ENCODE measurements at regions not wholly inside any gene's neighbourhood (a gene's known extent, or its start where the extent isn't known, plus 50 kb on each side); places are given as distances from the start of the nearest gene placed in this dataset.

DNA sequence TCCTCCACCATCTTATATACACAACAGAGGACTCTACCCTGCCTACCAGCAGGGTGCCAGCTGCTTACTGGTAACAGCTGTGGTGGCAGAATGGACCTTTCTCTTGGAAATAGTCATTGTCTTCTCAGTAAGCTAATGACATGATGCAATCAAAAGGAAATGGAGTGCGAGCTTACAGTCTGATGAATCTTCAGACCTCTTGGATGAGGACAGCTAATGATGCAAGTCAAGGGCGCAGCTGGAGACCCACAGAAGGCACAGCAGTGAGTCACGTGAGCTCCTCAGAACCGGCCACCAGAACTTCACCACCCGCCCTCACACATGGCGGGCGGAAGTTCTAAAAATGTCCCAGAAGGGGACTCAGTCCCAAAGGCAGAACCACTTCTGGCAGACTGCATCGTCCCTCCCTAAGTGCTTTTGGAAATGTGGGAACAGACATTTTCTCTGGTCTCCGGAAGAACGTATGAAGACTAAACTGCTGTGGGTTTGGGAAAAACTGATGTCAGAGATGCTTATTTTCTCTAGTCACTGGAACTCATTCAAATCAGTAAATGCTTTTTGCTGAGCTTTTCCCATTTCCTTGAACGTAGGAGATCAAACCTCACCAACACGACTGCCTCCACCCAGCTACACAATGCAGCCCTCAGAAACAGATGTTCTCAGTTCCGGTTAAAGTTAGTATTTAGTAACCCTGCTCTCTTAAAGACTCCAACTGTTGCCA is 96.4 kb downstream of the FAS start:
- Histone ChIP-seq H3K4me3 (ENCODE audit: low read length) (no peak overlapping the region), H3K79me2 (ENCODE audit: low read length) (no peaks in the 10 kb centered on the region), H3K4me2 (ENCODE audit: low read length) (no peak overlapping the region), H3K9me2 (replicated peaks; ENCODE audit: low read length) (no peaks in the 10 kb centered on the region), H3K27me3 (ENCODE audit: low read length) (no peaks in the 10 kb centered on the region), H3K36me3 (ENCODE audit: low read depth, low read length) (no peaks in the 10 kb centered on the region), H3K9me3 (ENCODE audit: low read length) (no peaks in the 10 kb centered on the region), H2AFZ (ENCODE audit: low read length) (no peak overlapping the region), H3F3A (ENCODE audit: low read length, unreplicated experiment) (no peaks in the 10 kb centered on the region), H4K20me1 (ENCODE audit: low read length) (no peaks in the 10 kb centered on the region), H3K4me1 (ENCODE audit: insufficient read depth, low read length) (no peaks in the 10 kb centered on the region), H3K9ac (ENCODE audit: low read length) (no peak overlapping the region), H3K27ac (ENCODE audit: low read length) (no peak overlapping the region)
- no TSS peak for BruUV-seq (replicated peaks)
- CTCF ChIA-PET = no interaction called here
- TF ChIP-seq EZH2 (IDR thresholded peaks at IDR 0.05; ENCODE audit: low read length, unreplicated experiment) (no peak), EZH2phosphoT487 (IDR thresholded peaks at IDR 0.05; ENCODE audit: borderline replicate concordance, low read length) (no peak), CTCF (conservative IDR thresholded peaks at IDR 0.05; ENCODE audit: low read depth, low read length) (no peak)
- POLR2A ChIA-PET (ENCODE audit: unreplicated experiment) = no interaction called here
- ATAC-seq = no peak
- DNase-seq = no peak
- intact Hi-C loops (cut with micrococcal nuclease) = no loop called here

GRCh38 chr10:89085153-89085552 is 94.6 kb downstream of the FAS start:
- TF ChIP-seq CTCF (conservative IDR thresholded peaks at IDR 0.05; ENCODE audit: low read depth, low read length) = no peak
- no peak for TF ChIP-seq EZH2phosphoT487 (IDR thresholded peaks at IDR 0.05; ENCODE audit: borderline replicate concordance, low read length)
- TF ChIP-seq EZH2 (IDR thresholded peaks at IDR 0.05; ENCODE audit: low read length, unreplicated experiment) = no peak
- Histone ChIP-seq H3K9me2 (replicated peaks; ENCODE audit: low read length) (no peaks in the 10 kb centered on the region), H3K79me2 (ENCODE audit: low read length) (no peaks in the 10 kb centered on the region), H3K4me1 (ENCODE audit: insufficient read depth, low read length) (no peaks in the 10 kb centered on the region), H2AFZ (ENCODE audit: low read length) (no peak overlapping the region), H3K9me3 (ENCODE audit: low read length) (no peaks in the 10 kb centered on the region), H3K36me3 (ENCODE audit: low read depth, low read length) (no peaks in the 10 kb centered on the region), H3K27me3 (ENCODE audit: low read length) (no peaks in the 10 kb centered on the region), H3K9ac (ENCODE audit: low read length) (no peak overlapping the region), H4K20me1 (ENCODE audit: low read length) (no peaks in the 10 kb centered on the region), H3F3A (ENCODE audit: low read length, unreplicated experiment) (no peaks in the 10 kb centered on the region), H3K27ac (ENCODE audit: low read length) (no peak overlapping the region), H3K4me2 (ENCODE audit: low read length) (no peak overlapping the region), H3K4me3 (ENCODE audit: low read length) (no peak overlapping the region)
- DNase-seq = no peak
- POLR2A ChIA-PET (ENCODE audit: unreplicated experiment) = no interaction called here
- ATAC-seq = no peak
- BruUV-seq (replicated peaks) = no TSS peak
- intact Hi-C loops (cut with micrococcal nuclease) = no loop called here
- CTCF ChIA-PET = no interaction called here

GRCh38 chr10:89082086-89082485 is 91.5 kb downstream of the FAS start:
- POLR2A ChIA-PET (ENCODE audit: unreplicated experiment) = no interaction called here
- no peak overlapping the region for H3K9ac ChIP-seq (ENCODE audit: low read length)
- no peaks in the 10 kb centered on the region for H3K27me3 ChIP-seq (ENCODE audit: low read length)
- BruUV-seq (replicated peaks) = no TSS peak
- H2AFZ ChIP-seq (ENCODE audit: low read length) = no peak overlapping the region
- CTCF ChIA-PET = no interaction called here
- TF ChIP-seq EZH2phosphoT487 (IDR thresholded peaks at IDR 0.05; ENCODE audit: borderline replicate concordance, low read length) = no peak
- TF ChIP-seq EZH2 (IDR thresholded peaks at IDR 0.05; ENCODE audit: low read length, unreplicated experiment) = no peak
- TF ChIP-seq CTCF (conservative IDR thresholded peaks at IDR 0.05; ENCODE audit: low read depth, low read length) = no peak
- H3F3A ChIP-seq (ENCODE audit: low read length, unreplicated experiment) = no peaks in the 10 kb centered on the region
- no peaks in the 10 kb centered on the region for H3K4me1 ChIP-seq (ENCODE audit: insufficient read depth, low read length)
- no peak overlapping the region for H3K4me3 ChIP-seq (ENCODE audit: low read length)
- H3K4me2 ChIP-seq (ENCODE audit: low read length) = no peak overlapping the region
- no peak overlapping the region for H3K27ac ChIP-seq (ENCODE audit: low read length)
- no peaks in the 10 kb centered on the region for H3K79me2 ChIP-seq (ENCODE audit: low read length)
- H4K20me1 ChIP-seq (ENCODE audit: low read length) = no peaks in the 10 kb centered on the region
- H3K9me3 ChIP-seq (ENCODE audit: low read length) = no peaks in the 10 kb centered on the region
- DNase-seq (no peak), ATAC-seq (no peak)
- intact Hi-C loops (cut with micrococcal nuclease) = no loop called here
- H3K9me2 ChIP-seq (replicated peaks; ENCODE audit: low read length) = no peaks in the 10 kb centered on the region
- no peaks in the 10 kb centered on the region for H3K36me3 ChIP-seq (ENCODE audit: low read depth, low read length)
